HUES48 (cell line): ENCODE measurements at regions not wholly inside any gene's neighbourhood (a gene's known extent, or its start where the extent isn't known, plus 50 kb on each side); places are given as distances from the start of the nearest gene placed in this dataset.
A peak's percentile ranks its signal among the peaks of the same experiment; 100 is the strongest.
"Not testable (repeated sequence)": the region's sequence is repeated elsewhere in the genome, so short reads cannot be mapped to it uniquely, and the experiment has no call there.

Experiments used
- H3K27ac ChIP-seq: one replicate; pipeline ENCODE4 v1.7.0; 2013; ENCODE audit warnings: low read depth, low read length, inconsistent platforms
- H3K27me3 ChIP-seq: 2 replicates; pipeline ENCODE4 v1.6.1; 2013; ENCODE audit warnings: mild to moderate bottlenecking, low read length; ENCODE audit not compliant: control insufficient read depth, insufficient read depth
- H3K36me3 ChIP-seq: 2 replicates; pipeline ENCODE4 v1.6.1; 2013; ENCODE audit warnings: low read length; ENCODE audit not compliant: control insufficient read depth, insufficient read depth
- H3K4me1 ChIP-seq: 2 replicates; pipeline ENCODE4 v1.6.1; 2013; ENCODE audit warnings: mild to moderate bottlenecking, low read length; ENCODE audit not compliant: control insufficient read depth, insufficient read depth
- H3K4me3 ChIP-seq: 2 replicates; pipeline ENCODE4 v1.5.1; 2013; ENCODE audit warnings: mild to moderate bottlenecking, low read depth, low read length
- H3K9ac ChIP-seq: 2 replicates; pipeline ENCODE4 v1.6.1; 2013; ENCODE audit warnings: mild to moderate bottlenecking, low read depth, low read length, moderate library complexity
- H3K9me3 ChIP-seq: 2 replicates; pipeline ENCODE4 v1.6.1; 2013; ENCODE audit warnings: low read length; ENCODE audit not compliant: control insufficient read depth, insufficient read depth

DNA sequence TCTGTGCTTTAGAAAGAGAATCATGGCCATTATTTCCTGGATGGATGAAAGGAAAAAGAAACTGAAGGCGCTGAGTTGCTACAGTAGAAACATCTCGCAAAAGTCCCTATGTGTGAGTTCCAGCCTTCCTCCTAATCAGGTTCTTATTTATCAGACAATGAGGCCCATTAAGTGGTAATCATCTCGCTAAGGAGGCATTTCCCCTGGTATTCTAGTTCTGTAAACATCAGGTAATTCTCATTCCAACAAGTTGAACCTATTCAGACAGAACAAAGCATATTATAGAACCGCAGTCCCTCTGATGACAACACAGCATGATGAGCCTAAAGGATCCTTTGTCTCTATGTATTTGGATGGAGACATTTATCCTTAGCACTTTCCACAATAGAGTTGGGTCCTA lies 205.7 kb upstream of the MAOA start:
- Histone ChIP-seq H3K9ac (peak overlapping the region; percentile 24; the same call in 1 of the 2 replicates), H3K4me1 (peaks cover 16% of the 10 kb centered on the region), H3K9me3 (peaks cover 48% of the 10 kb centered on the region), H3K36me3 (peaks cover 3% of the 10 kb centered on the region; the same call in 1 of the 2 replicates), H3K4me3 (peak overlapping the region; percentile 5; the same call in 1 of the 2 replicates), H3K27me3 (no peaks in the 10 kb centered on the region), H3K27ac (peak overlapping the region; percentile 92)

GRCh38 chrX:43451976-43452686 lies 204.0 kb upstream of the MAOA start:
- H3K36me3 ChIP-seq, H3K4me3 ChIP-seq, H3K9ac ChIP-seq, H3K27ac ChIP-seq, H3K27me3 ChIP-seq: not testable (repeated sequence)
- Histone ChIP-seq H3K4me1 (peaks cover 16% of the 10 kb centered on the region), H3K9me3 (peaks cover 46% of the 10 kb centered on the region)

GRCh38 chrX:43456063-43456462 lies 200.0 kb upstream of the MAOA start:
- Histone ChIP-seq H3K9ac (no peak overlapping the region), H3K27me3 (no peaks in the 10 kb centered on the region), H3K4me3 (no peak overlapping the region), H3K36me3 (peaks cover 3% of the 10 kb centered on the region; the same call in 1 of the 2 replicates), H3K9me3 (peaks cover 34% of the 10 kb centered on the region), H3K27ac (no peak overlapping the region), H3K4me1 (peaks cover 13% of the 10 kb centered on the region)

DNA sequence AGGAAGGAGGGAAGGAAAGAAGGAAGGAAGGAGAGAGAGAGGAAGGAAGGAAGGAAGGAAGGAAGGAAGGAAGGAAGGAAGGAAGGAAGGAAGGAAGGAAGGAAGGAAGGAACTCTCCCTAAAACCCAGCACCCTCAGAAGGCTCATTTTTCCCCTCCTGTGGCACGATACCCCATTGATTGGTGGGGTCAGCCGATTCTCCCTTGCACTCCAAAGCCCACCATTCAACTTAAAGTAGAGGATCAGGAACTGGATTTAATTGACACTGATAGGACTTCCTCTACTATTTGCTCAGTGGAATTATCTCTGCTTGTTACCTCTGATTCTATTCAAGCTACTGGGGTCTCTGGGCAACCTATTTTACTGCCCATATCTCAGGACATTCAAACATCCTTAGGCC lies 199.2 kb upstream of the MAOA start:
- Histone ChIP-seq H3K9me3 (peaks cover 26% of the 10 kb centered on the region), H3K4me3 (no peak overlapping the region), H3K36me3 (no peaks in the 10 kb centered on the region), H3K27ac (no peak overlapping the region), H3K4me1 (peaks cover 13% of the 10 kb centered on the region), H3K9ac (no peak overlapping the region), H3K27me3 (no peaks in the 10 kb centered on the region)

DNA sequence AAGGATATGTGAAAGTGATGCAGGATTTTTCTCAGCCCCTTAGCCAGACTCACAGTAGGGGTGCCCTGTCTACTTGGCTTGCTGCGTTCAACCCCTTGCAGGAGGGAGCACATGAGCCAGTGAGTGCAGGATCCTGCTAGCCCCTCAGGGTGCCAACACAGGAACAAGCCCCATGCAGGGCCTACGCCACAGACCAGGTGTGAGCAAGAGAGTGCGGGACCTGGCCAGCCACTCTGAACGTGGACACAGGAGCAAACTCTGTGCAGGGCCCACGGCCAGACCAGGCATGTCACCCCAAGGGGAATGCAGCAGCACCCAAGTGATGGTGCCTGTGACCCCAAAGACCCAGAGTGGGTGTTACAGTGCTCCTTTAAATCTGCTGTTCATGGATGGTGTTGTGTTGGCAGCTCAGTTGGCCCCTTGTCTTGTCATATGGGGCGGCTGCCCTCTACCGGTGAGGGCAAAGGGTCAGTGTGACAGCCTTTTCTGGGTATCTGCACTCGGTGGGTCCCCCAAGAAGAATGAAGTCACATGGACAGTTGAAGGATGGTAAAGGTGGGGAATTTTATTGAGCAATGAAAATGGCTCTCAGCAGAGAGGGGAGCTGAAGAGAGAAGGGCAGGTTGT lies 188.4 kb upstream of the MAOA start:
- no peaks in the 10 kb centered on the region for H3K9me3 ChIP-seq
- H3K4me3 ChIP-seq, result no peak overlapping the region
- H3K27me3 ChIP-seq, result 0 out of 2 replicates have a peak, but pooled peaks cover 4% of the 10 kb centered on the region
- H3K9ac ChIP-seq, result no peak overlapping the region
- H3K27ac ChIP-seq, result no peak overlapping the region
- no peaks in the 10 kb centered on the region for H3K36me3 ChIP-seq
- peaks cover 9% of the 10 kb centered on the region for H3K4me1 ChIP-seq

DNA sequence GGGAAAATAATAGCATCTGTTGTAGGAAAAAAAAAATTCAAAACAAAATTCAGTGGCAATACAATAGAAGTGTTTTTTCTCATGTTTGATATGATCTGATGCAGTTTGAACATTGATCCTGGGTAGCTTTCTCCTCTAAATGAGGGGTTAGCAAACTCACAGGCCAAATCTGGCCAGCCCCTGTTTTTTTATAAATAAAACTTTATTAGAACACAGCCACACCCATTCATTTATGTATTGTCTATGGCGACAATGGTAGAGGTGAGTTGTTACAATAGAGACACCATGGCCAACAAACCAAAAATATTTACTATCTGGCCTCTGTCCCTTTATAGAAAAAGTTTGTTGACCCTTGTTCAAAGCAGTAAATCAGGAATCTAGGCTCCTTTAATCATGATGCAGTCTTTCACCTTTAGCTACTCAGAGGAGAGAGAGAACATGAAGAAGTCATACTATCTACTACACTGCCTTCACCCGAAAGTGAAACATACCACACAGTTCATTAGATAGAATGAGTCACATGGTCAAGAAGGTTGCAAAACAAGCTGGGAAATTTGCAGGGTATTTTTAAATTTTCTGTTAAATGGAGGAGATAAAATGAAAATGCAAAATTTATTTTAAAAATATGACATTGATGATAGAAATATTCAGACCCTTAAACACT lies 186.6 kb upstream of the MAOA start:
- H3K4me1 ChIP-seq, result peaks cover 11% of the 10 kb centered on the region
- H3K27ac ChIP-seq, result no peak overlapping the region
- no peaks in the 10 kb centered on the region for H3K9me3 ChIP-seq
- no peaks in the 10 kb centered on the region for H3K36me3 ChIP-seq
- no peak overlapping the region for H3K9ac ChIP-seq
- no peaks in the 10 kb centered on the region for H3K27me3 ChIP-seq
- H3K4me3 ChIP-seq, result no peak overlapping the region

DNA sequence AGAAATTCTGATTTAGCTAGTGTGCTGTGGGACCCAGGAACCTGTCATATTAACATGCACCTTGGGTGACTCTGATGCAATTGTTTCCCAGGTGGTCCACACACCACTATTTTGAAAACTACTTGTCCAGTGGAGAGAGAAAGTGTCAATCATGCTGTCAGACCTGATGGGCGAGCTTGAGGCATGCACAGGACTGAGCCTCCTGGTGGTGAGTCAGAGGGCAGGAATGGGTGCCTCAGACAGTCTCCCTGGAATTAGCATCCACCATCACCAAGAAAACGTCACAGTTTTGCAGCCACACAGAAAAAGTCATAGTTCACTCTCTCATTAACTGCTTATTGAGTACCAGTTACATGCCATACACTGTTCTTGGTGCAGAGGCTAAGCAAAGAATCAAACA lies 181.8 kb upstream of the MAOA start:
- no peaks in the 10 kb centered on the region for H3K36me3 ChIP-seq
- H3K9ac ChIP-seq, result no peak overlapping the region
- peaks cover 3% of the 10 kb centered on the region; the same call in 1 of the 2 replicates for H3K4me1 ChIP-seq
- H3K4me3 ChIP-seq, result no peak overlapping the region
- no peaks in the 10 kb centered on the region; the same call in 1 of the 2 replicates for H3K27me3 ChIP-seq
- H3K27ac ChIP-seq, result no peak overlapping the region
- H3K9me3 ChIP-seq, result no peaks in the 10 kb centered on the region

GRCh38 chrX:43479070-43479469 lies 177.0 kb upstream of the MAOA start:
- Histone ChIP-seq H3K36me3 (no peaks in the 10 kb centered on the region), H3K9me3 (no peaks in the 10 kb centered on the region), H3K27me3 (peaks cover 5% of the 10 kb centered on the region; the same call in 1 of the 2 replicates), H3K4me1 (peaks cover 22% of the 10 kb centered on the region), H3K4me3 (no peak overlapping the region), H3K27ac (no peak overlapping the region), H3K9ac (no peak overlapping the region)

GRCh38 chrX:43479850-43480249 lies 176.2 kb upstream of the MAOA start:
- Histone ChIP-seq H3K27ac (no peak overlapping the region), H3K4me1 (peaks cover 19% of the 10 kb centered on the region), H3K9ac (no peak overlapping the region), H3K4me3 (no peak overlapping the region), H3K9me3 (no peaks in the 10 kb centered on the region), H3K27me3 (peaks cover 5% of the 10 kb centered on the region; the same call in 1 of the 2 replicates), H3K36me3 (no peaks in the 10 kb centered on the region)

GRCh38 chrX:43481576-43481975 lies 174.5 kb upstream of the MAOA start:
- H3K4me1 ChIP-seq, result peaks cover 19% of the 10 kb centered on the region
- no peaks in the 10 kb centered on the region for H3K36me3 ChIP-seq
- H3K4me3 ChIP-seq, result no peak overlapping the region
- H3K9ac ChIP-seq, result no peak overlapping the region
- H3K9me3 ChIP-seq, result no peaks in the 10 kb centered on the region
- no peak overlapping the region for H3K27ac ChIP-seq
- peaks cover 5% of the 10 kb centered on the region; the same call in 1 of the 2 replicates for H3K27me3 ChIP-seq

DNA sequence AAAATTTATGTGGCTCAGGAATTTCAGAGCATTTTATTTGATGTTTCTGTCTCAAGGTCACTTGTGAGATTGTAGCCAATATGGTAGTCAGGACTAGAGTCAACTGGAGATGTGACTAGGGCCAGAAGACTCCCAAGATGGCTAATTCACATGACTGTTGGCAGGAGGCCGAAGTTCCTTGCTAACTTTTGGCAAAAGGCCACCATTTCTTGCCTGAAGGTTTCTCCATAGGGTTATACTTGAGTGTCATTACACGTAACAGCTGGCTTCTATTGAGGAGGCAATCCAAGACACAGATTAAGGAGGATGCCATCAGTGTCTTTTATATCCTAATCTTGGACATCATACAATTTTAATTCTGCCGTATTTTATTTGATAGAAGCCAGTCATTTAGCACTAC lies 162.3 kb upstream of the MAOA start:
- Histone ChIP-seq H3K4me1 (no peaks in the 10 kb centered on the region), H3K9me3 (no peaks in the 10 kb centered on the region), H3K9ac (no peak overlapping the region), H3K36me3 (no peaks in the 10 kb centered on the region), H3K27me3 (no peaks in the 10 kb centered on the region), H3K27ac (no peak overlapping the region), H3K4me3 (no peak overlapping the region)
